IMR-90 (cell line): ENCODE measurements at regions not wholly inside any gene's neighbourhood (a gene's known extent, or its start where the extent isn't known, plus 50 kb on each side); places are given as distances from the start of the nearest gene placed in this dataset.

ENCODE experiments used
- ATAC-seq: fragments of 200-7000 bp; cut with Tn5 transposase; 2 replicates; pipeline ENCODE4 v1.9.1; 2020; ENCODE audit warnings: low read depth, mild to moderate bottlenecking, moderate library complexity
- BruUV-seq: library from RNA; stranded (reverse); fragments of 400-500 nt; replicated peaks from 2 replicates; lab custom pipeline; 2021; lab: Mats Ljungman, UMichigan
- CTCF ChIA-PET: fragments of 300-600 bp; formaldehyde crosslinking; extraction: SDS; loops from one replicate; lab custom pipeline; 2021; ENCODE audit warnings: antibody characterized with exemption; lab: Yijun Ruan, JAX
- POLR2A ChIA-PET: fragments of 300-600 bp; sonication (Branson Sonifier 250); formaldehyde crosslinking; loops from one replicate; lab custom pipeline; 2022; ENCODE audit warnings: antibody characterized with exemption; ENCODE audit not compliant: unreplicated experiment; lab: Charles Lee
- DNase-seq: peaks from one replicate; pipeline ENCODE4 v3.0.0; 2013
- H2AFZ ChIP-seq: replicated peaks from 2 replicates; pipeline ENCODE3; 2013; ENCODE audit warnings: low read length, mild to moderate bottlenecking; ENCODE audit not compliant: poor library complexity
- H2AK5ac ChIP-seq: 2 replicates; pipeline ENCODE4 v1.6.1; 2013; ENCODE audit warnings: low read depth, low read length, inconsistent platforms
- H2AK9ac ChIP-seq: replicated peaks from 2 replicates; pipeline ENCODE3; 2013; ENCODE audit warnings: mild to moderate bottlenecking, low read depth, low read length, moderate library complexity; ENCODE audit not compliant: poor library complexity
- H2BK120ac ChIP-seq: 2 replicates; pipeline ENCODE4 v1.6.1; 2013; ENCODE audit warnings: low read depth, low read length, inconsistent platforms
- H2BK15ac ChIP-seq: 3 replicates; pipeline ENCODE4 v1.6.1; 2013; ENCODE audit warnings: low read depth, low read length, inconsistent platforms
- H2BK20ac ChIP-seq: 2 replicates; pipeline ENCODE4 v1.6.1; 2013; ENCODE audit warnings: low read depth, mild to moderate bottlenecking, inconsistent platforms, low read length, moderate library complexity
- H2BK5ac ChIP-seq: 2 replicates; pipeline ENCODE4 v1.6.1; 2013; ENCODE audit warnings: mild to moderate bottlenecking, low read depth, low read length, inconsistent platforms; ENCODE audit not compliant: poor library complexity, severe bottlenecking
- H3K14ac ChIP-seq: replicated peaks from 2 replicates; pipeline ENCODE4 v1.6.1; 2013; ENCODE audit warnings: low read depth, low read length, inconsistent platforms
- H3K18ac ChIP-seq: 2 replicates; pipeline ENCODE4 v1.6.1; 2013; ENCODE audit warnings: low read depth, low read length, control low read depth
- H3K23ac ChIP-seq: 2 replicates; pipeline ENCODE4 v1.6.1; 2013; ENCODE audit warnings: low read depth, low read length, inconsistent platforms
- H3K27ac ChIP-seq: 2 replicates; pipeline ENCODE4 v1.5.1; 2013; ENCODE audit warnings: mild to moderate bottlenecking, control low read depth, low read length; ENCODE audit not compliant: insufficient read depth
- H3K27me3 ChIP-seq: 2 replicates; pipeline ENCODE4 v1.6.1; 2013; ENCODE audit warnings: low read length; ENCODE audit not compliant: control insufficient read depth, insufficient read depth
- H3K36me3 ChIP-seq: 2 replicates; pipeline ENCODE4 v1.6.1; 2013; ENCODE audit warnings: low read length, mixed read lengths; ENCODE audit not compliant: control insufficient read depth, insufficient read depth
- H3K4ac ChIP-seq: 2 replicates; pipeline ENCODE4 v1.6.1; 2013; ENCODE audit warnings: low read depth, low read length, inconsistent platforms
- H3K4me1 ChIP-seq: 2 replicates; pipeline ENCODE4 v1.6.1; 2013; ENCODE audit warnings: low read length, mixed read lengths; ENCODE audit not compliant: control insufficient read depth, insufficient read depth
- H3K4me2 ChIP-seq: 2 replicates; pipeline ENCODE4 v1.6.1; 2013; ENCODE audit warnings: low read depth, mild to moderate bottlenecking, control low read depth, low read length, moderate library complexity
- H3K4me3 ChIP-seq: 2 replicates; pipeline ENCODE4 v1.5.1; 2013; ENCODE audit warnings: low read depth, mild to moderate bottlenecking, control low read depth, low read length, moderate library complexity; ENCODE audit not compliant: insufficient read depth
- H3K56ac ChIP-seq: 2 replicates; pipeline ENCODE4 v1.6.1; 2013; ENCODE audit warnings: low read length, inconsistent platforms; ENCODE audit not compliant: insufficient read depth; ENCODE audit errors: extremely low read depth
- H3K79me1 ChIP-seq, 2 experiments: 2 replicates each; pipeline ENCODE4 v1.6.1; 2013; ENCODE audit warnings: low read length in 2 of 2, inconsistent platforms in 1 of 2, low read depth in 1 of 2
- H3K9ac ChIP-seq: 2 replicates; pipeline ENCODE4 v1.6.1; 2013; ENCODE audit warnings: low read depth, low read length, control low read depth
- H3K9me1 ChIP-seq: 2 replicates; pipeline ENCODE4 v1.6.1; 2013; ENCODE audit warnings: low read length, inconsistent platforms; ENCODE audit not compliant: insufficient read depth
- H3K9me3 ChIP-seq: 2 replicates; pipeline ENCODE4 v1.6.1; 2013; ENCODE audit warnings: low read length; ENCODE audit not compliant: control insufficient read depth, insufficient read depth
- H4K20me1 ChIP-seq: 2 replicates; pipeline ENCODE4 v1.6.1; 2013; ENCODE audit warnings: low read length, inconsistent platforms; ENCODE audit not compliant: insufficient read depth
- H4K5ac ChIP-seq: 2 replicates; pipeline ENCODE4 v1.6.1; 2013; ENCODE audit warnings: mild to moderate bottlenecking, low read depth, low read length, control low read depth
- H4K8ac ChIP-seq, 2 experiments: 2 replicates each; pipeline ENCODE4 v1.6.1; 2013; ENCODE audit warnings: low read depth in 2 of 2, low read length in 2 of 2, control low read depth in 1 of 2, inconsistent platforms in 1 of 2
- H4K91ac ChIP-seq: 2 replicates; pipeline ENCODE4 v1.6.1; 2013; ENCODE audit warnings: low read depth, low read length, inconsistent platforms; ENCODE audit not compliant: insufficient read depth
- BHLHE40 ChIP-seq: fragments of 150-350 bp; IDR thresholded peaks from 2 replicates; pipeline ENCODE4 v1.6.1; 2016; ENCODE audit warnings: mild to moderate bottlenecking, low read depth, low read length
- CEBPB ChIP-seq: IDR thresholded peaks from 2 replicates; pipeline ENCODE4 v1.6.1; 2012; ENCODE audit warnings: low read depth, low read length, improper control_type of control experiment
- CHD1 ChIP-seq: IDR thresholded peaks from 2 replicates; pipeline ENCODE4 v1.6.1; 2012; ENCODE audit warnings: low read depth, low read length, improper control_type of control experiment
- FOS ChIP-seq: fragments of 150-350 bp; IDR thresholded peaks from 2 replicates; pipeline ENCODE4 v1.6.1; 2016; ENCODE audit warnings: low read depth, low read length
- MAFK ChIP-seq: IDR thresholded peaks from 2 replicates; pipeline ENCODE4 v1.6.1; 2012; ENCODE audit warnings: low read depth, low read length, improper control_type of control experiment
- MAZ ChIP-seq: IDR thresholded peaks from 2 replicates; pipeline ENCODE4 v1.6.1; 2012; ENCODE audit warnings: low read depth, mild to moderate bottlenecking, low read length, improper control_type of control experiment, moderate library complexity, borderline replicate concordance
- MXI1 ChIP-seq: IDR thresholded peaks from 2 replicates; pipeline ENCODE4 v1.6.1; 2012; ENCODE audit warnings: low read depth, mild to moderate bottlenecking, low read length, moderate library complexity, borderline replicate concordance
- NFE2L2 ChIP-seq: fragments of 150-350 bp; IDR thresholded peaks from 2 replicates; pipeline ENCODE4 v1.6.1; 2016; ENCODE audit warnings: low read depth, mild to moderate bottlenecking, low read length
- POLR2A ChIP-seq: IDR thresholded peaks from 2 replicates; pipeline ENCODE4 v1.6.1; 2012; ENCODE audit warnings: mild to moderate bottlenecking, low read depth, low read length
- RAD21 ChIP-seq: IDR thresholded peaks from 2 replicates; pipeline ENCODE4 v1.6.1; 2012; ENCODE audit warnings: low read length, improper control_type of control experiment
- RCOR1 ChIP-seq: IDR thresholded peaks from 2 replicates; pipeline ENCODE4 v1.6.1; 2012; ENCODE audit warnings: mild to moderate bottlenecking, low read length, improper control_type of control experiment; ENCODE audit not compliant: insufficient replicate concordance
- WGBS, 2 experiments: methylation state at CpG; one replicate each; pipeline versions ENCODE4 v1.1.5 to v1.1.7; 2013; ENCODE audit warnings: missing lambda C conversion rate in 2 of 2; ENCODE audit not compliant: insufficient read length in 1 of 2; ENCODE audit errors: extremely low coverage in 2 of 2; 5-methylcytosine and 5-hydroxymethylcytosine counted together
- dilution Hi-C: fragments of 300-500 bp; cut with HindIII; formaldehyde crosslinking; loops from one replicate; pipeline ENCODE4 v1.14.3; 2018; ENCODE audit warnings: low sequenced_read_pairs; ENCODE audit not compliant: unreplicated experiment
- in situ Hi-C: fragments of 300-500 bp; cut with MboI; formaldehyde crosslinking; loops from 3 replicates; pipeline ENCODE4 v1.14.3; 2019; ENCODE audit warnings: low sequenced_read_pairs, inconsistent platforms, mixed read lengths
- intact Hi-C: fragments of 100-400 bp; cut with micrococcal nuclease; formaldehyde crosslinking; loops from 2 replicates; pipeline ENCODE4 v1.10.0; 2022
- TF ChIP-seq, protein P1 (sequence below): fragments of 150-350 bp; IDR thresholded peaks from 2 replicates; pipeline ENCODE4 v1.6.1; 2016; ENCODE audit warnings: low read depth, mild to moderate bottlenecking, low read length, moderate library complexity, borderline replicate concordance
- TF ChIP-seq, protein P2 (sequence below): conservative IDR thresholded peaks from 2 replicates; pipeline ENCODE4 v1.5.1; 2012; ENCODE audit warnings: mild to moderate bottlenecking, low read depth, low read length, improper control_type of control experiment
- TF ChIP-seq, protein P3 (sequence below): fragments of 150-350 bp; IDR thresholded peaks from 2 replicates; pipeline ENCODE4 v1.6.1; 2017; ENCODE audit warnings: mild to moderate bottlenecking, antibody characterized with exemption, low read length, low read depth

DNA sequence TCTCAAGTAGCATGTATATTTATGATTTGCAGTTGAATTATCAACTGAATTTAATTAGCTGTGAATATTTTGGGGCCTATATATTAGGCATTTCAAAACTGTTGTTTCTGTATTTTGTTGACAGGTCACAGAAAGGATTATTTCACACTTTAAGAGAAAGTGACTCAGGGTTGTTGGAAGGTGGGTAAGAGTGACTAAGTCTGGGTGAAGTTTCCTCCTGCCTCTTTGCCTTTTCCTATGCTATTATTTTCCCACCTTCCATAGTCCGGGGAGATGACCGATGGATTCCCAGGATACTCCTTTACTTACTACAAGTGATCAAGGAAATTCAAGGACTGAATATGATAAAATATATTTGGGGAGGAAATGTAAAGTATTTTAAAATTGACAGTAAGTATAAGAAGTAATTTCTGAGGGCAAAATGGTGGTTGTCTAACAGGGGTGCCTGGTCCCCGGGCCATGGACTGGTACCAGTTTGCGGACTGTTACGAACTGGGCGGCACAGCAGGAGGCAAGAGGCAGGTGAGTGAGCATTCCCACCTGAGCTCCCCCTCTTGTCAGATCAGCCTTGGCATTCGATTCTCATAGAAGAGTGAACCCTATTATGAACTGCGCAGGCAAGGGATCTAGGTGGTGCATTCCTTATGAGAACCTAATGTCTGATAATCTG, 175.5 kb upstream of the GPRIN3 start:
- Histone ChIP-seq H3K9me3 (no peaks in the 10 kb centered on the region), H3K27me3 (no peaks in the 10 kb centered on the region), H3K36me3 (no peaks in the 10 kb centered on the region), H2BK15ac (no peak overlapping the region), H3K4me1 (no peaks in the 10 kb centered on the region), H4K8ac (no peak overlapping the region), H3K14ac (no peak overlapping the region), H2BK20ac (no peak overlapping the region), H3K4me3 (no peak overlapping the region), H2AK5ac (no peak overlapping the region), H2BK5ac (no peak overlapping the region), H3K4ac (no peak overlapping the region), H3K23ac (no peak overlapping the region), H2AK9ac (no peak overlapping the region), H3K9me1 (no peaks in the 10 kb centered on the region), H3K79me1 (no peaks in the 10 kb centered on the region), H3K18ac (no peak overlapping the region), H4K5ac (no peak overlapping the region), H3K9ac (no peak overlapping the region), H4K91ac (no peak overlapping the region), H3K56ac (no peak overlapping the region), H3K27ac (no peak overlapping the region), H2AFZ (no peak overlapping the region), H2BK120ac (no peak overlapping the region), H3K4me2 (no peak overlapping the region), H4K20me1 (no peaks in the 10 kb centered on the region)
- no peak for TF ChIP-seq RAD21
- TF ChIP-seq MXI1 = no peak
- TF ChIP-seq, protein P1, sequence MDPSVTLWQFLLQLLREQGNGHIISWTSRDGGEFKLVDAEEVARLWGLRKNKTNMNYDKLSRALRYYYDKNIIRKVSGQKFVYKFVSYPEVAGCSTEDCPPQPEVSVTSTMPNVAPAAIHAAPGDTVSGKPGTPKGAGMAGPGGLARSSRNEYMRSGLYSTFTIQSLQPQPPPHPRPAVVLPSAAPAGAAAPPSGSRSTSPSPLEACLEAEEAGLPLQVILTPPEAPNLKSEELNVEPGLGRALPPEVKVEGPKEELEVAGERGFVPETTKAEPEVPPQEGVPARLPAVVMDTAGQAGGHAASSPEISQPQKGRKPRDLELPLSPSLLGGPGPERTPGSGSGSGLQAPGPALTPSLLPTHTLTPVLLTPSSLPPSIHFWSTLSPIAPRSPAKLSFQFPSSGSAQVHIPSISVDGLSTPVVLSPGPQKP = no peak
- TF ChIP-seq POLR2A = no peak
- TF ChIP-seq, protein P2, sequence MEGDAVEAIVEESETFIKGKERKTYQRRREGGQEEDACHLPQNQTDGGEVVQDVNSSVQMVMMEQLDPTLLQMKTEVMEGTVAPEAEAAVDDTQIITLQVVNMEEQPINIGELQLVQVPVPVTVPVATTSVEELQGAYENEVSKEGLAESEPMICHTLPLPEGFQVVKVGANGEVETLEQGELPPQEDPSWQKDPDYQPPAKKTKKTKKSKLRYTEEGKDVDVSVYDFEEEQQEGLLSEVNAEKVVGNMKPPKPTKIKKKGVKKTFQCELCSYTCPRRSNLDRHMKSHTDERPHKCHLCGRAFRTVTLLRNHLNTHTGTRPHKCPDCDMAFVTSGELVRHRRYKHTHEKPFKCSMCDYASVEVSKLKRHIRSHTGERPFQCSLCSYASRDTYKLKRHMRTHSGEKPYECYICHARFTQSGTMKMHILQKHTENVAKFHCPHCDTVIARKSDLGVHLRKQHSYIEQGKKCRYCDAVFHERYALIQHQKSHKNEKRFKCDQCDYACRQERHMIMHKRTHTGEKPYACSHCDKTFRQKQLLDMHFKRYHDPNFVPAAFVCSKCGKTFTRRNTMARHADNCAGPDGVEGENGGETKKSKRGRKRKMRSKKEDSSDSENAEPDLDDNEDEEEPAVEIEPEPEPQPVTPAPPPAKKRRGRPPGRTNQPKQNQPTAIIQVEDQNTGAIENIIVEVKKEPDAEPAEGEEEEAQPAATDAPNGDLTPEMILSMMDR = no peak
- TF ChIP-seq MAZ = no peak
- no peak for TF ChIP-seq BHLHE40
- TF ChIP-seq FOS = no peak
- no peak for TF ChIP-seq CHD1
- TF ChIP-seq CEBPB = no peak
- no peak for TF ChIP-seq RCOR1
- TF ChIP-seq NFE2L2 = no peak
- TF ChIP-seq MAFK = no peak
- TF ChIP-seq, protein P3, sequence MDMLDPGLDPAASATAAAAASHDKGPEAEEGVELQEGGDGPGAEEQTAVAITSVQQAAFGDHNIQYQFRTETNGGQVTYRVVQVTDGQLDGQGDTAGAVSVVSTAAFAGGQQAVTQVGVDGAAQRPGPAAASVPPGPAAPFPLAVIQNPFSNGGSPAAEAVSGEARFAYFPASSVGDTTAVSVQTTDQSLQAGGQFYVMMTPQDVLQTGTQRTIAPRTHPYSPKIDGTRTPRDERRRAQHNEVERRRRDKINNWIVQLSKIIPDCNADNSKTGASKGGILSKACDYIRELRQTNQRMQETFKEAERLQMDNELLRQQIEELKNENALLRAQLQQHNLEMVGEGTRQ = no peak
- 100% methylated on average over 2 of the region's 8 CpGs; no CpG with 5 or more reads in 1 of the 2 experiments for WGBS, 2 experiments
- ATAC-seq (no peak), DNase-seq (no peak)
- ChIA-PET CTCF (interaction anchor here (0.6 to 1.2 kb wide), 5 partner anchors 13 to 432 kb away, joined by 3 to 4 read pairs (median 3); no protein-coding TSS in a partner anchor), POLR2A (no interaction called here)
- intact Hi-C loops (no loop called here), in situ Hi-C loops (loop anchor here (25.0 kb wide), 1 partner anchor 379 kb away; no protein-coding TSS in a partner anchor), dilution Hi-C loops (no loop called here)
- no TSS peak for BruUV-seq
